ENCODE measurements at regions not wholly inside any gene's neighbourhood (a gene's known extent, or its start where the extent isn't known, plus 50 kb on each side); places are given as distances from the start of the nearest gene placed in this dataset.

DNA sequence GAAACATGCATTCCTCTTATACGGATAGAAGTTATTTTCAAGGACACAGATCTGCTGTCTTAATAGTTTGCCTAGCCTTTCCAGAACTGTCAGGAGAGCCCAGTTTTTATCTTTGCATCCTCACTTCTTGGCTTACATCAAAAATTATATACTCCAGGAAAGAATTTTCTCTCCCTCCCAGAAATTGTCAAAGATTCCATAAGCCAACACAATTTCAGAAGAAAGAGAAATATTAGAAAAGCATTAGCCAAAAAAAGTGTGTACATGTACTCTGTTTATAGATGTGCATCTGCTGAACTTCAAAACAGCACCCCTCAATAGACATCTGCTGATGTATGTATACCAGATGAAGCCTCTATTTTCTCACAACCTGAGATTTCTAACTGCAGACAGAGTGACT lies 210.4 kb downstream of the METTL4 start:
- Histone ChIP-seq H3K79me2 (ENCODE audit: insufficient read depth, low read length) (no peaks in the 10 kb centered on the region), H3K36me3 (ENCODE audit: insufficient read depth, low read length) (no peaks in the 10 kb centered on the region), H3K27ac (ENCODE audit: low read depth, low read length) (no peak overlapping the region), H3K4me2 (ENCODE audit: low read length) (no peak overlapping the region), H3K27me3 (ENCODE audit: insufficient read depth, low read length) (no peaks in the 10 kb centered on the region), H3K9me3 (ENCODE audit: insufficient read depth, low read depth, low read length) (no peaks in the 10 kb centered on the region), H3K4me3 (ENCODE audit: insufficient read depth, low read depth, low read length) (no peak overlapping the region), H4K20me1 (ENCODE audit: insufficient read depth, low read length) (no peaks in the 10 kb centered on the region), H2AFZ (ENCODE audit: low read depth, low read length) (no peak overlapping the region), H3K4me1 (ENCODE audit: insufficient read depth, low read length) (no peaks in the 10 kb centered on the region), H3K9ac (ENCODE audit: low read length) (no peak overlapping the region)
- Mint-ChIP-seq H3K27ac (ENCODE audit: unreplicated experiment) (no peak overlapping the region), H3K36me3 (ENCODE audit: low read depth, unreplicated experiment) (no peaks in the 10 kb centered on the region), H3K27me3 (ENCODE audit: low read depth, unreplicated experiment) (no peaks in the 10 kb centered on the region), H3K9me3 (ENCODE audit: unreplicated experiment) (no peaks in the 10 kb centered on the region), H3K4me3 (ENCODE audit: unreplicated experiment) (no peak overlapping the region), H3K4me1 (ENCODE audit: low read depth, unreplicated experiment) (peaks cover 3% of the 10 kb centered on the region)
- FAIRE-seq (no peak), DNase-seq (ENCODE audit: low read depth) (no peak)
- TF ChIP-seq, protein P1, sequence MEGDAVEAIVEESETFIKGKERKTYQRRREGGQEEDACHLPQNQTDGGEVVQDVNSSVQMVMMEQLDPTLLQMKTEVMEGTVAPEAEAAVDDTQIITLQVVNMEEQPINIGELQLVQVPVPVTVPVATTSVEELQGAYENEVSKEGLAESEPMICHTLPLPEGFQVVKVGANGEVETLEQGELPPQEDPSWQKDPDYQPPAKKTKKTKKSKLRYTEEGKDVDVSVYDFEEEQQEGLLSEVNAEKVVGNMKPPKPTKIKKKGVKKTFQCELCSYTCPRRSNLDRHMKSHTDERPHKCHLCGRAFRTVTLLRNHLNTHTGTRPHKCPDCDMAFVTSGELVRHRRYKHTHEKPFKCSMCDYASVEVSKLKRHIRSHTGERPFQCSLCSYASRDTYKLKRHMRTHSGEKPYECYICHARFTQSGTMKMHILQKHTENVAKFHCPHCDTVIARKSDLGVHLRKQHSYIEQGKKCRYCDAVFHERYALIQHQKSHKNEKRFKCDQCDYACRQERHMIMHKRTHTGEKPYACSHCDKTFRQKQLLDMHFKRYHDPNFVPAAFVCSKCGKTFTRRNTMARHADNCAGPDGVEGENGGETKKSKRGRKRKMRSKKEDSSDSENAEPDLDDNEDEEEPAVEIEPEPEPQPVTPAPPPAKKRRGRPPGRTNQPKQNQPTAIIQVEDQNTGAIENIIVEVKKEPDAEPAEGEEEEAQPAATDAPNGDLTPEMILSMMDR (IDR thresholded peaks at IDR 0.05; ENCODE audit: insufficient read depth, low read depth, low read length), result no peak
- TF ChIP-seq EZH2 (IDR thresholded peaks at IDR 0.05; ENCODE audit: insufficient read depth, low read length), result no peak

- H3K4me1 Mint-ChIP-seq (ENCODE audit: low read depth, unreplicated experiment), result no peaks in the 10 kb centered on the region
Measured at GRCh38 chr18:2368102-2368501, 203.2 kb downstream of the METTL4 start.

DNA sequence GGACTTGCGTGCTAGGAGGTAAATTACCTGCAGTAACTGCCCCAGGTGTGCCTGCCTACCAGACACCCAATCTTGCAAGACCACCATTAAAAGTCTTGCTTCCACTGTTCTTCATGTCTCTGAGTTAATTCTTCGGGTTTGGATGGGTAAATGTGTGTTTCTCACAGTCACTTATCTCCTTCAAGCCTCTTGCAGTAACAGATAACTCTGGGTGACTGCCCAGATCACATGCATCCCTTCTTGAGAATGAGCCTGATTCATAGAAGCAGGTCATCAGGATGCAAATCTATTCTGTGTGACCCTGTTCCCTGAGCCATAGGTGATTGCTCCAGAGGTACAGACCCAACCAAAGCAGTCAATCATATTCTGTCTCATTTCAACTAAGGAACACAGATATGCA lies 194.6 kb downstream of the METTL4 start:
- Histone ChIP-seq H3K9ac (ENCODE audit: low read length) (no peak overlapping the region), H3K4me3 (ENCODE audit: insufficient read depth, low read depth, low read length) (no peak overlapping the region), H3K4me1 (ENCODE audit: insufficient read depth, low read length) (no peaks in the 10 kb centered on the region), H3K27me3 (ENCODE audit: insufficient read depth, low read length) (no peaks in the 10 kb centered on the region), H3K36me3 (ENCODE audit: insufficient read depth, low read length) (no peaks in the 10 kb centered on the region), H3K27ac (ENCODE audit: low read depth, low read length) (no peak overlapping the region), H4K20me1 (ENCODE audit: insufficient read depth, low read length) (no peaks in the 10 kb centered on the region), H2AFZ (ENCODE audit: low read depth, low read length) (no peak overlapping the region), H3K4me2 (ENCODE audit: low read length) (no peak overlapping the region), H3K79me2 (ENCODE audit: insufficient read depth, low read length) (no peaks in the 10 kb centered on the region), H3K9me3 (ENCODE audit: insufficient read depth, low read depth, low read length) (no peaks in the 10 kb centered on the region)
- TF ChIP-seq, protein P1 (IDR thresholded peaks at IDR 0.05; ENCODE audit: insufficient read depth, low read depth, low read length), result no peak
- TF ChIP-seq EZH2 (IDR thresholded peaks at IDR 0.05; ENCODE audit: insufficient read depth, low read length), result no peak
- DNase-seq (ENCODE audit: low read depth) (no peak), FAIRE-seq (no peak)
- Mint-ChIP-seq H3K36me3 (ENCODE audit: low read depth, unreplicated experiment) (no peaks in the 10 kb centered on the region), H3K9me3 (ENCODE audit: unreplicated experiment) (no peaks in the 10 kb centered on the region), H3K4me3 (ENCODE audit: unreplicated experiment) (no peak overlapping the region), H3K4me1 (ENCODE audit: low read depth, unreplicated experiment) (no peaks in the 10 kb centered on the region), H3K27me3 (ENCODE audit: low read depth, unreplicated experiment) (no peaks in the 10 kb centered on the region), H3K27ac (ENCODE audit: unreplicated experiment) (no peak overlapping the region)

More at GRCh38 chr18:2368102-2368501, 203.2 kb downstream of the METTL4 start:
- Mint-ChIP-seq H3K4me3 (ENCODE audit: unreplicated experiment) (no peak overlapping the region), H3K36me3 (ENCODE audit: low read depth, unreplicated experiment) (no peaks in the 10 kb centered on the region), H3K27me3 (ENCODE audit: low read depth, unreplicated experiment) (no peaks in the 10 kb centered on the region), H3K27ac (ENCODE audit: unreplicated experiment) (no peak overlapping the region), H3K9me3 (ENCODE audit: unreplicated experiment) (no peaks in the 10 kb centered on the region)
- no peak for DNase-seq (ENCODE audit: low read depth)
- Histone ChIP-seq H3K79me2 (ENCODE audit: insufficient read depth, low read length) (no peaks in the 10 kb centered on the region), H3K9ac (ENCODE audit: low read length) (no peak overlapping the region), H3K36me3 (ENCODE audit: insufficient read depth, low read length) (no peaks in the 10 kb centered on the region), H3K27ac (ENCODE audit: low read depth, low read length) (no peak overlapping the region), H3K4me3 (ENCODE audit: insufficient read depth, low read depth, low read length) (no peak overlapping the region), H3K4me2 (ENCODE audit: low read length) (no peak overlapping the region), H4K20me1 (ENCODE audit: insufficient read depth, low read length) (no peaks in the 10 kb centered on the region), H3K9me3 (ENCODE audit: insufficient read depth, low read depth, low read length) (no peaks in the 10 kb centered on the region), H2AFZ (ENCODE audit: low read depth, low read length) (no peak overlapping the region), H3K27me3 (ENCODE audit: insufficient read depth, low read length) (no peaks in the 10 kb centered on the region), H3K4me1 (ENCODE audit: insufficient read depth, low read length) (no peaks in the 10 kb centered on the region)
- FAIRE-seq, result no peak
- no peak for TF ChIP-seq EZH2 (IDR thresholded peaks at IDR 0.05; ENCODE audit: insufficient read depth, low read length)
- TF ChIP-seq, protein P1 (IDR thresholded peaks at IDR 0.05; ENCODE audit: insufficient read depth, low read depth, low read length), result no peak

Measured in astrocyte (in vitro differentiated cells and primary cell).